NCI-H510A treated with DMSO at 0.1 percent for 48 hours (cell line): ENCODE measurements at regions not wholly inside any gene's neighbourhood (a gene's known extent, or its start where the extent isn't known, plus 50 kb on each side); places are given as distances from the start of the nearest gene placed in this dataset.
"Not testable (repeated sequence)": the region's sequence is repeated elsewhere in the genome, so short reads cannot be mapped to it uniquely, and the experiment has no call there.

Experiments
- DNase-seq: peaks from one replicate; lab custom pipeline; 2025; lab: John Stamatoyannopoulos, UW

DNA sequence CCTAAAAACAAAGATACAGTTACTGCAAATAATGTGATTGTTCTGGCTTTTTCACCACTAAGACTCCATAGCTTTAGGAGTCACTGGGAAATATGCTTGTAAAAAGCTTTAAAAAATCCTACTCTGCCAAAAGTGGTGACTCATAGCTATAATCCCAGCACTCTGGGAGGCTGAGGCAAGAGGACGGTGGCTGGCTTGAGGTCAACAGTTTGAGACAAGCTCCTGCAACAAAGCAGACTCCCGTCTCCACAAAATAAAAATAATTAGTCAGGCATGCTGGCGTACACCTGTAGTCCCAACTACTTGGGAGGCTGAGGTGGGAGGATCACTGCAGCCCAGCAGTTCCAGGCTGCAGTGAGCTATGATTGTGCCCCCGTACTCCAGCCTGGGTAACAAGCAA lies 406.4 kb downstream of the HTR1A start:
- DNase-seq: no peak

DNA sequence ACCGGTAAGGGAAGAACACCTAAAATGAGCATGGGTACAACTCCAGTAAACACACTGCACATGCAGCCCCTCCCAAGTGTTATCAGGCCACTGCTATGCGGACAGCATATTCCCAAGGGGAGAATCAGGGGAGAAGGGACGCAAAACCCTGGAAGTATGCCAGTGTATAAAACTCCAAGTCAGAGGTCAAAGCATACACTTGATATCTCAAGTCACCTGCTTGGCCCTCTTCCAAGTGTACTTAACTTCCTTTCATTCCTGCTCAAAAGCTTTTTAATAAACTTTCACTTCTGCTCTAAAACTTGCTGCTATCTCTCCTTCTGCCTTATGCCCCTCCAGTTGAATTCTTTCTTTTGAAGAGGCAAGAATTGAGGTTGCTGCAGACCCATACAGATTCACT lies 408.1 kb downstream of the HTR1A start:
- DNase-seq: no peak

DNA sequence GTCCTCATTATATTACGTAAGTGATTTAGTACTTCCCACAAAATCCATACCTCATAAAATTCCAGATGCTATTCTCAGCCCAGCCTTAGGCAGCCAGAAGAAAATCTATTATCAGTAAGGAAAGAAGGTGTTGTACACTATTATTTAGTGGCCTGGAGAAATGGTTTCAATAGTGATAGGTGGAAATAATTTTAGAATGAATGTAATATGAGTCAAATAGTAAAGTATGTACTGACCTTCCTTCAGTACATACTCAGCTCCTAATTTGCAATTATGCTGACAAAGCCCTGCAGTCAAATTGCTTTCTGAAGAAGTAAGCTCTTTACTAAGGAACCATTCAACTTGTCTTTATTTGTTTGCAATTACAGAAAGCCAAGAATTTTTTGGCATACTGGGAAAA lies 409.2 kb downstream of the HTR1A start:
- no peak for DNase-seq

DNA sequence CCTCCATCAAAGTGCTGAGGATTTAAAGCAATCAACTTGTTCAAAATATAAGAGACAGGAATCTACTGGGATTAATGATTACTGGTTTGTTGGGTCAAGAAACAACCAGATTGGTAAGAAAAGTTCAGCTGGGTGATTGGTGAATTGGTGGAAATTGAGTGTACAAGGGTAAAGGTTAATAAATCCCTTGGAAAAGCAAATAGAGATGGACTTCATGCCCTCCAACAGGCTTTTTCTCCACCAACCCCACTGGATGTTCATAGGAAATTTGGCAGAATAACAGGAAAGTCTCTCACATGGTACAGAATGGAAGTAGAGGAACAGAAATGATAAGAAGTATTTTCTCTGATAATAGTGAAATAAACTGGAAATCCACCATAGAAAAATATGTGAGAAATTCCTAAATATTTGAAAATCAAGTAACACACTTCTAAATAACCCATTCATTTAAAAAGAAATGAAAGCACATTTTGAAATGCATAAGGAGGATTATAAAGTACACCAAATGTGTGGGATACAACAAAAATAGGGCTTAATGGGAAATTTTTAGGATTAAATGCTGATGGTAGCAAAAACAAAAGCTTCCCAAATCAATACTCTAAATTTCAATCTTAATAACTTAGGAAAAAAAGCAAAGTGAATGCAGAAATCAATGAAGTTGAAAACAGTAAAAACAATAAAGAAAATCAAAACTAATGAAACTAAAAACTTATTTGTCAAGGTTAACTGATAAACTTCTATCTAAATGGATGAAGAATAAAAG lies 426.2 kb downstream of the HTR1A start:
- DNase-seq: no peak

DNA sequence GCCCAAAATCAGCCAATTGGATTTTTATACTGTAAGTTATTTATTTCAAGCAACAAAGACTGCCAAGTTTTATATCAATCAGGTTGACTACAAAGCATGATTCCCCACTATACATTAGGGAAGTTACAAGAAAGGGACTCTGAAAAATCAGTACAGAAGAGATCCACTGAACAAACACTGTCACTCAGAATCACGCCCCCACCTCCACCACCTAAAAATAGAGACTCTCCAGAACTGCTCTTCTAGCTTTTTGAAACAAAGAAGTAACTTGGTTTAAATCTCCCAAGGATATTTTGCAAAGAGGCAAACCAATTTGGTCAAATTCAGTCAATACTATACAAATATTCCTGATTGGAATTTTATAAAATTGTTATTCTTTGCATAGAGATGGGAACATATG lies 438.0 kb downstream of the HTR1A start:
- no peak for DNase-seq

DNA sequence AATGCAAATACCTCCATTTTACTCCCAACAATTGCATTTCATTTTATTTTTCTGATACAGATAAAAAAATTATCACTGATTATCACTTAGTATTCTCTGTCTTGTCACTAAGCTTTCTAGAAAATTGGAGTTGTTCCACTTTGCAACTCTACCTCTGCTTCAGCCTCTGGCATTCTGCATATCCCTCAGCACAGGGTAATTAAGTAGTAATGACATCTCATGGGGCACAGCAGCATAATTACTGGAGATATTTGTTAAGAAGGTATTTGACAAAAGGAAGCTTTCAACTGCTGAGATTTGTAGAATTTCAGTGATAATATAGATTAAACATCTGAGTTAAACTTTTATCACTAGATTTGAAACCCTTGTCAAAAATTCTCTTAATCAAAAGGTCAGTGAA lies 446.2 kb downstream of the HTR1A start:
- no peak for DNase-seq

DNA sequence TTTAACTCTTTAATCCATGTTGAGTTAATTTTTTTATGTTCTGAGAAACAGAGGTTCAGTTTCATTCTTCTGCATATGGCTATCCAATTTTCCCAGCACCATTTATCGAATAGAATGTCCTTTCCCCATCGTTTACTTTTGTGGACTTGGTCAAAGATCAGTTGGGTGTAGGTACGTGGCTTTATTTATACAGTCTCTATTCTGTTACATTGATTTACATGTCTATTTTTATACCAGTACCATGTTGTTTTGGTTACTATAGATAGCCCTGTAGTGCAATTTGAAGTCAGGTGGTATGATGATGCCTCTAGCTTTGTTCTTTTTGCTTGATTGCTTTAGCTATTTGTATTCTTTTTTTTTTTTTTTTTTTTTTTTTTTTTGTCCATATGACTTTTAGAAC lies 462.0 kb downstream of the HTR1A start:
- DNase-seq: no peak

DNA sequence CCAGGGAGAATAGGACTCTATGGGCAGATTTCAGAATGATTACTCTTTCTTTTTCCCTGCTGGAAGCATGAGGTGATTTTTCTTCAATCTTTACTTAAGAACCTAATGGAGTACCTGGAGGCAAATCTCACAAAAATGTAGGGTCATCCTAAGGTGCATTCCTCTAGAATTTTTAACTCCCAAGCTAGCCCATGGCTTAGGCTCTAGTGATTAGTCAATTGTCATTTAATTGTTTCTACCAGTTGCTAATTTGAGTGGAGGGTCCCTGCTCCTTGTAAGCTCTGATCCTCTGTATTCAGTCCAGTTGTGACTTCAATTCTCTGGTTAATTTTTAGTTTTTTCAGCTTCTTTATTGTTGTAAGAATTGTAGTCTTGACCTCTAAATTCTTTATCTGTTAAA lies 467.0 kb downstream of the HTR1A start:
- DNase-seq: no peak

DNA sequence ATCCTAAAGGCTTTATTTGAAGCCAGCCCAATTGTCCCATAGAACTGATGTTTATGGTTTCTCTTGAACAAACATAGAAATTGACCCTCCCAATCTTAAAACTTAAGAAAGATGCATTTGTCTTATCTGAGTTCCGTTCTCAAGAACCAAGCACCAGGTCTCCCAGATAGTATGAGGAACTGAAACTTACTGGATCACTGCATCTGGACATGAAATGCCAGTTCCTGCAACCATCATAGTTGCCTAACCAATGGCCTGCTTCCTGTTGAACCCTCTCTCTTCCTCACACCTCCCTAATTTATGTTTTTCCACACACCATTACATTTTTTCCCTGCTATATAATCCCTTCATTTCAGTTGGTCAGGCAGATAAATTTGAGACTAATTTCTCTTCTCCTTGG lies 478.9 kb downstream of the HTR1A start:
- DNase-seq: no peak

DNA sequence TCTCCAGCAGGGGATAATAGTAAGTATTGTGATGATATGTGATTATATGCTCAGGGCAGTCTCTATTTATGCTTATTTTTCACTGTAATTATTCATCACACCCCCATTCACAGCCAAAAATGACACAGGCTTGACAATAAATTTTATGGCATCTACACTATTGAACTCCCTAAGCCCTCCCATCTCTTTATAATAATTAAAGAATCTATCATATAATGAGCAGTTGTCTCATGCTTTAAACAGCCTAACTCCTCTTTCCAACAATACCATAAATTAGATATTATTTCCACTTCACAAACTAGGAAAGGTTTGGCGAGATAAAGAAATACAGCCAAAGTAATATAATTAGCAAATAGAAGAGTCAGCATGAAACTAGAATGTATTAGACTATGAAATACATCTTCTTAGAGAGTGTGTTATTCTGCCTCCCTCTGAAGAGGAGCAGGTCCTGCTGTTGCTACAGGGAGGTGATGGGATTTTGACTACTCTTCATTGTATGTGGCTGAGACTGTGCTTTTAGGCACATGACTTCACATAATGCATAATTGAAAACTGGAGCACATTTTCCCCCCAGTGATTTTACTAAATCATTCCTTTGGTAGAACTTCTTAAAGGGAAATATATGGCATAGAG lies 488.8 kb downstream of the HTR1A start:
- DNase-seq: no peak

DNA sequence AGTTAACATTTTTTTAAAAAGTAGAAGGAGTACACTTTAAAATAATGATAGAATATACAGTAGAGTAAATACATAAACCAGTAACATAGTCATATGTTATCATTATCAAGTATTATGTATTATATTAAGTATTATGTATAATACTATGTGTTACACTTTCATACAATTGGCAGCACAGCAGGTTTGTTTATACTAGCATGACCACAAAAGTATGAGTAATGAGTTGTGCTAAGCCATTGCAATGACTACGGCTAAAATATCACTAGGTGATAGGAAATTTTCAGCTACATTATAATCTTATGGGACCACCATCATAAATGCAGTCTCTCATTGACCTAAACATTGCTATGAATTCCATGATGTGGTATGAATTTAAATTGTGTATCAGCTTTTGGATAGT lies 506.0 kb downstream of the HTR1A start:
- DNase-seq: no peak

DNA sequence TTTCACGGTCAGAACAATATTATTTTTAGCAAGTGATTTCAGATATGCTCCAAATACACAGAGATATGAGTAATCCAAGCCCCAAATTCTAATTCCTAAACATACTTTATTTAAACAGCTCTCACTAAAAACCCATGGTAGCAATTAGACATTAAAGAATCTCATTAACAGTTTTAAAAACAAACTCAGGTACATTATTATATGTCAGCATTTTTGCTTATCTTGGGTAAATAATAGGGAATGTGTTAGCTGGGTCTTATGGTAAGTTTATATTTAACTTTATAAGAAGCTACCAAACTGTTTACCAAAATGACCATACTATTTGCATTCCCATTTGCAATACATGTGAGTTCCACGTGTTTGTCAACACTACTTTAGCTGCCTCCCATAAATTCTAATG lies 511.1 kb downstream of the HTR1A start:
- no peak for DNase-seq

DNA sequence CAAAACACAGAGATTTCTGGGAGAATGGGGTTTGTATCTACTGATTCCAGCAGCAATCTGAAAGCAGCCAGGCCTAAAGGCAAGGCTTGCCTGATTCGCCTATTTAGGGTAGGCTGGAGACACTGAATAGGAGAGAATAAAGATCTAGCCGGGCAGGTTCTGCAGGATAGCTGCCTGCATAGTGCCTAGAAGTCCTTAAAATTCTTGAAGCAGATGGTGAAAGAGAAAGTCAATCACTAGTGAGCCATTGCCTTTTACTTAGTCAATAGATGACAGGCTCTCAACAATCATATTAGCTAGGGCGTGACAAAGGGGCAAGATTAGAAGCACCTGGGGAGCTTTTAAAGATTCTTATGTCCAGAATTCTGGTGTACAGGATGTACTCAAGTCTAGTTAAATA lies 522.7 kb downstream of the HTR1A start:
- DNase-seq: peak; percentile 68

DNA sequence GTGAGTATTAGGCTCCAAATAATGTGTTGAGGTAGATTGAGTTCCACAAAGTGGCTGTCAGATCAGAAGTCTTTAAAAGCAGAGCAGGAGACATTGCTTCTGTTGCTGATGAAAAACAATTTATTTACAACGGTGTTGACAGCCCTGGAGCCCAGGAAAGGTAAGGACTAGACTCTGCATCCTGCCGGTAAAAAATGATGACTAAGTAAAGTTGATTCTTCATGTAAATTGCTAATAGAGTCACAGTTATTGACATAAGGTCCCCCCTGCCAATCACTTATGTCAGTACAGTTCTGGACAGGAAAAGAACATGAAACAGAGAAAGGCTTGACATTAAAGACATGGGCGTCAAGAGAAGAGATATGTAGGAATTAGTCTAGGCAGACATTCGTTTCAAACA lies 552.5 kb downstream of the HTR1A start:
- no peak for DNase-seq

DNA sequence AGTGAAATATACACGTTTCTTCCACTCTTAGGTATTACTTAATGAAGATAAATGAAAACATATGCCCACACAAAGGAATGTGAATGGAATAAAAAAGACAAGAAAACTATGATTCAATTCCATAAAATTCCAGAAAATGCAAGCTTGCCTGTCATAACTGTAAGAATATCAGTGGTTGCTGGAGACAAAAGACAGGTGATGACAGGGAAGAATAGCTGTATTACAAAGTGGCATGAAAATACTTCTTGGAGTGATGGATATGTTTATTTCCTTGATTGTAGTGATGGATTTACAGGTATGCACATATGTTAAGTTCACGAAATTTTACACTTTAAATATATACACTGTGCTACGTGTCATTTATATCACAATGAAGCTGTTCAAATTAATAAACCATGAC lies 553.3 kb downstream of the HTR1A start:
- no peak for DNase-seq

DNA sequence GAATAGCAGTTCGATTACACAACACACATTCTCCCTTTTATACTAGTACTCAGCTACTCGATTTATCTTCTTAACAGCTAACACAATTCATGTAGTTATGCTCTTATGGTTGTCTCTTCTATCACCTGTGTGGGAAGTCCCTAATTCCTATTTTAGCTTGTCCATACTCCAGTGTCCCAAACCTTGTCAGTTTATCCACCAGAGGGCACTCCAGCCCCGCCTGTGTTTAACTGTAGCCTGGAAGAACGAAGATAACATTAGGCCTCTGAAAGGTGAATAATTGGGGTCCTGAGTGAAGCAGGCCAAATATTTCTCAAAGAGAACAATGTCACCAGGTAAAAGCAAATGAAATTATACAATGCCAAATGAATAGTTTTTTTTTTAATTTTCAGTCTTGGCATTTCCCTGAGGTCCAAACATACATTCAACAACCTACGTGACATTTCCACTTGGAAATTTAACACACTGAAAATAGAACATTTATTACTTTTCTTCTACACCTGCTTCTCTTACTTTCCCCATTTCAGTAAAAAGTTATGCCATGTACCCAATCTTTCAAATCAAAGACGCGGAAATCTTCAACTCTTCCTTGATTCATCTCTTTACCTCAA lies 560.7 kb downstream of the HTR1A start:
- DNase-seq: peak; percentile 18

DNA sequence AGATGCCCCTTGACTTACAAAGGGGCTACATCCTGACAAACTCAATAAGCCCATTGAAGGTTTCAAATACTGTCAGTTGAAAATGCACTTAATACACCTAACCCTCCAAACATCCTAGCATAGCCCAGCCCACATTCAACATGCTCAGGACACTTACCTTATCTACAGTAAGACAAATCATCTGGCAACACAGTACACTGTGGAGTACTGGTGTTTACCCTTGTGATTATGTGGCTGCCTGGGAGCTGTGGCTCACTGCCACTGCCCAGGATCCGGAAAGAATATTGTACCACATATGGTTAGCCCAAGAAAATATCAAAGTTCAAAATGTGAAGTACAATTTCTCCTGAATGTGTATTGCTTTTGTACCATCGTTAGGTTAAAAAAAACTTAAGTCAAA lies 562.2 kb downstream of the HTR1A start:
- no peak for DNase-seq

DNA sequence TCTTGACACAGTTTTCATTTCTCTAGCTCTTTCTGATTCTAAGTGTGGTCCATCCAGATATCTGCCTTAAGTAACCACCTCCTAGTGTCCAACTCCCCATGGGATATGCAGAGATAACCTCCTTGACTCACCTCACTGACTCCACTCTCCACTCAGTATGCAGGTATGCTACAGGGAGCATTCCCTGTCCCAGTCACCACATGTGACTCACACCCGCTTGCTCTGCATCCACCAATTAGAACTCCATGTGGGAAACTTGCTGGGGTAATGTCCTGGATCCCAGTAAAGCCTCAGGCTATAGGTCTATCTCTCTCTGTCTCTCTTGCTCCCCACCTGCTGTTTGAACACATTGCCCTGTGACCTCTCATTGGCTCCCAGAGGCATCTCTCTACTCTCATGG lies 563.9 kb downstream of the HTR1A start:
- DNase-seq: no peak

DNA sequence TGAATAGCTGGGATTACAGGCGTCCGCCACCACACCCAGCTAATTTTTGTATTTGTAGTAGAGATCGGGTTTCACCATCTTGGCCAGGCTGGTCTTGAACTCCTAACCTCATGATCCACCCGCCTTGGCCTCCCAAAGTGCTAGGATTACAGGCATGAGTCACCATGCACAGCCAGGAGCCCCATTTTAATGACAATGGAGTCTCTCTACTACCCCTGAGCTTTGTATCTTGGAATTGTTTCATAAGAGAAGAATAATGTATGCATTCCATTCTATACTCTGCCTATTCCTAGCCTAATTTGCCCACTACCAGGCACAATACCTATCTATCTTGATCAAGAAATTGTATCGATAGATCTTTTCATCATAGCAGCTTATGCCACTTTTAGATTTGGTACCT lies 574.1 kb downstream of the HTR1A start:
- DNase-seq: not testable (repeated sequence)

DNA sequence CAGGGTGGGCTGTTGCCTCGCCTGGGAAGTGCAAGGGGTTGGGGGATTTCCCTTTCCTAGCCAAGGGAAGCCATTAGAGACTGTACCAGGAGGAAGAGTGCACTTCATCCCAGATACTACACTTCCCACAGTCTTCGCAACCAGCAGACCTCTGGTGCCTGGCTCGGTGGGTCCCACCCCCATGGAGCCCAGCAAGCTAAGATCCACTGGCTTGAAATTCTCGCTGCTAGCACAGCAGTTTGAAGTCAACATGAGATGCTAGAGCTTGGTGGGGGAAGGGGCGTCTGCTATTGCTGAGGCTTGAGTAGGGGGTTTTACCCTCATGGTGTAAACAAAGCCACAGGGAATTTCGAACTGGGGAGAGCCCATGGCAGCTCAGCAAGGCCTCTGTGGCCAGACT lies 586.4 kb downstream of the HTR1A start:
- no peak for DNase-seq

DNA sequence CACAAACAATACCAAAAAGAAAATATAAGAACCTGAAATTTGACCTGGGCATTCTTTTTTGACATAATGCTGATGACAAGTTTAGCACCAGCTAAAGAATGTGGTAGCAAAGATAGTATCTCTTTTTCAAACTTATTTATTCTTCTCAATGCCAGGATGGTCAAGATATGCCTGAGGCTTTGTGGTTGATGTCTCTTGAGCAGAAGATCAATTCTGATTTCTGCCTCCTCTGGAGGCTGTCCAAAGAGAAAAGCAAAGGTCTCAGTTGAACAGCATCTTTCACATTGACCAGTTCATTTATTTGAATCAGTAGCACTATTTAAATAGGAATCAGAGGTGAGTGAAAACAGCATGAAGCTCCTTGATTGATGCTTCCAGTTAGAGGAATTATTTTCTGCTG lies 588.2 kb downstream of the HTR1A start:
- no peak for DNase-seq

DNA sequence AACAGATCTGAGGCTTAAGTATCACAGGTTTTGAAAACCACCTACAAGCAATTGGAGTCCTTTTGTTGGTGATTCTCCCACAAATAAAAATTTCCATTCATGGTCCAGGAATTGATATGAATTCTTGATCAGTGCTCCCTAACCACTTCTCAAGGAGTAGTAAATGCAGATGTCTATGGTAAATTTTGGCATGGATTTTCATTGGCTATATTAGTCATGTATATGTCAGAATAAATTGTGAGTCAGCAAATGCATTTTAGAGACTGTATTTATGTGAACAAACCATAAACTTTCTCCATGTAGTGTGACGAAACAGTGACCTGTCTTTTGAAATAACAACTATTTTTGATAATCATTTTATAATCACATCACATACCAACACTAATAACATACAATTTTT lies 611.1 kb downstream of the HTR1A start:
- DNase-seq: no peak

DNA sequence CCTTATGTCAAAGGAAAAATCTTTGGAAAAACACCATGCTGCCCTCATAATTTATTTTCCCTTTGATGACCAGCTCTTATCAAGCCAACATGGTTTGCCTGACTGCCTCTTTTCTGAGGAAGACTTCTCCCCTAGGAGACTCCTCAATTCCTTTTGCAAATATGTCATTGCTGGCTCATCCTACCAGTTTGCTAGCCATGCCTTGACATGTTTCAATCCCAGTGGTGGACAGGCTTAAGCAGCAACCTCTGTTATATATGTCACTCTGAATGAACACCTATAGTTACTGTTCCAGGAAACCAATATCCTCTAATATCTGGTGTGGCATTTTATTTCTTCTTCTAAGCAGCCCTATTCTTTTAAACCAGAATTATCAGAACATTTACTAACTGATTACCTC lies 615.8 kb downstream of the HTR1A start:
- DNase-seq: no peak

DNA sequence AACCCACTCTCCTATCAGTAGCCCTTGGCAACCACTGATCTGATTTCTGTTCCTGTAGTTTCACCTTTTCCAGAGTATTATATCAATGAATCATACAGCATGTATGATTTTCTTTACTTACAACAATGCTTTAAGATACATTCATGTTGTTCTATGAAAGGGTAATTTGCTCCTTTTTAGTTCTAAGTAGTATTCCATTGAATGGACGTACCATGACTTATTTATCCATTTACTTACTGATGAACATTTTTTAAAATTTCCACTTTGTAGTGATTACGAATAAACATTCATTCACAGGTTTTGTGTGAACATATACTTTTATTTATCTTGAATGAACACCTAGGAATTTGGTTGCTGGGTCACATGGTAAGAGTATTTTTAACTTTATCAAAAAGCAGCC lies 620.8 kb downstream of the HTR1A start:
- no peak for DNase-seq
